ENCODE measurements at regions not wholly inside any gene's neighbourhood (a gene's known extent, or its start where the extent isn't known, plus 50 kb on each side); places are given as distances from the start of the nearest gene placed in this dataset.
"Not testable (repeated sequence)": the region's sequence is repeated elsewhere in the genome, so short reads cannot be mapped to it uniquely, and the experiment has no call there.

- DNase-seq (ENCODE audit: low spot score): no peak
These were observed 153.2 kb upstream of the THBS2 start for GRCh38 chr6:169406804-169407203.

DNA sequence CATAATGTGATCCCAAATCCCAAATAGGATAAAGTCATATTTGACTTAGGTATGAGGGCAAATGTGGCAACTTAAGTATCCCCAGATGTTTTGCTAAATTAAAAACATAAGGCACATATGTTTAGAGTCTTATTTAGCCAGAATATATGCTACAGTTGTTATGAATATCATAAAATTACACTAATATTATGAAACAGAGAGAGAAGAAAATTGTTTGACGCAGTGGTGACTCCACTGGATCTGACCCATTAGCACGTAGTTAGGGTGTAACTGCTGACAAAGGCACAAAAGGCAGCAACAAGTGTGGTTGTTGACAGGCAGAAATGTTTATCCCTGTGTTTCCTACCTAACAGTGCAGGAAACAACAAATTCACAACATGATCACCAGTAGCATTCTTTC, 152.4 kb upstream of the THBS2 start:
- no peak for DNase-seq (ENCODE audit: low spot score)

- no peak for DNase-seq (ENCODE audit: low spot score)
These were observed 151.2 kb upstream of the THBS2 start for GRCh38 chr6:169404828-169405227.

DNA sequence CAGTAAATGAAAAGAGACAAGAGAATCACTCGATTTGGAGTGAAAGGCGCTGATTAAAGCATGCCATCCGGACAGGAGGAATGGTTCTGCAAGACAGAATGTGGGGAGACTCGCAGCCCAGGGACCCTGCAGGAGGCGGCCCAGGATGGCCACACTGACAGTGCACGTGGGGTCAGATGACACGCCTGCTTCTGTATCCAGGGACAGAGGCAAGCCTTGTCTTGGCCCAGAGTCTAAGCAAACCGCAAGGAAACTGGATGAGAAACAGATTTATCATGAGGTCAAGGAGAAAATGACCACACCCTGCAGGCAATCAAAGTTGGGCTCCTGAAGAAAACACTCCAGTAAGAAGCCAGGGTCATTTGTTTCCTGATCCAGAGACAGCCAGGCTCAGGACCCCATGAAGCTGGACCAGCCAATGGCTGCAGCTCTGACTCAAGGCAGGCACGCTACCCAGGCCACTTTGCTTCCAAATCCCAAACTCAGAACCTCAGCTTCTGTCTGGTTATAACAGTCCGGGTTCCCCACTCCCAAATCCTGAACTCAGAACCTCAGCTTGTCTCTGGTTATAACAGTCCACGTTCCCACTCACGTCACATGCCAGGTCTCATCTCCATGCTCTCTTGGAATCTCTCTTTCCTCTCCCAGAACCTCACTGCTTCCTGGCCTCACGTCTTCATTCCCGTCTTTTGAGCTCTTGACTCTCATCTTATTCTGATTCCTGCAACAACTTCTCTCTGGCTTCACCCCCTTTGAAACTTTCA, 144.9 kb upstream of the THBS2 start:
- no peak for DNase-seq (ENCODE audit: low spot score)

GRCh38 chr6:169397684-169398083, 144.0 kb upstream of the THBS2 start:
- DNase-seq (ENCODE audit: low spot score): no peak

GRCh38 chr6:169396554-169397163, 143.0 kb upstream of the THBS2 start:
- no peak for DNase-seq (ENCODE audit: low spot score)

GRCh38 chr6:169396009-169396539, 142.4 kb upstream of the THBS2 start:
- DNase-seq (ENCODE audit: low spot score): not testable (repeated sequence)

GRCh38 chr6:169395080-169395805, 141.6 kb upstream of the THBS2 start:
- no peak for DNase-seq (ENCODE audit: low spot score)

- no peak for DNase-seq (ENCODE audit: low spot score)
These were observed 140.1 kb upstream of the THBS2 start for GRCh38 chr6:169393753-169394152.

DNA sequence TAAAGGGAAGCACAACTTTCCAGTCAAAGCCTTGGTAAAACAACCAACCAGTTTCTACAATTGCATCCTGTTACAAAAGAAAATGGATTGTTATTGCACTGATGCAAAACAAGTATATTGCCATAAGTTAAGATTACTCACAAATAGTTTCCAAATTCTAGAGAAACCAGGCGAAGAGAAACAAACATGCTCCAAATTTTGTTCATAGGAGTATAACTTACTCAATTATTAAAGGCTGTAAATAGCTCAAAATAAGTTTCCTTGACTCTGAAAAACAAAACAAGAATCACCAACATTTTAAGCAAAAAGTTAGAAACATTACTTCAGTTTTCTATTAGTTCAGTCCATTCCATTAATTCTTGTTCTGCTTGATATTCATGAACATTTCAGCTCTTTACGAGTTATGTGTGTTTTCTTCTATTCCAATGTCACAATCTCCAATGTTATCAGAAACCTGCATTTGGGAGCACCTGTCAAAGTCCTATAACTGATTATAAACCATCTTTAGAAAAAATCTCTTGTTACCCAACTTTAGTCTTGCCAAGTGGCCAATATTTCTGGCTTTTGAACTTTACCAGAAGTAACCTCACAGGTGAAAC, 137.9 kb upstream of the THBS2 start:
- DNase-seq (ENCODE audit: low spot score): no peak

GRCh38 chr6:169388395-169389166, 134.9 kb upstream of the THBS2 start:
- no peak for DNase-seq (ENCODE audit: low spot score)

- DNase-seq (ENCODE audit: low spot score): no peak
These were observed 134.2 kb upstream of the THBS2 start for GRCh38 chr6:169387809-169388383.

DNA sequence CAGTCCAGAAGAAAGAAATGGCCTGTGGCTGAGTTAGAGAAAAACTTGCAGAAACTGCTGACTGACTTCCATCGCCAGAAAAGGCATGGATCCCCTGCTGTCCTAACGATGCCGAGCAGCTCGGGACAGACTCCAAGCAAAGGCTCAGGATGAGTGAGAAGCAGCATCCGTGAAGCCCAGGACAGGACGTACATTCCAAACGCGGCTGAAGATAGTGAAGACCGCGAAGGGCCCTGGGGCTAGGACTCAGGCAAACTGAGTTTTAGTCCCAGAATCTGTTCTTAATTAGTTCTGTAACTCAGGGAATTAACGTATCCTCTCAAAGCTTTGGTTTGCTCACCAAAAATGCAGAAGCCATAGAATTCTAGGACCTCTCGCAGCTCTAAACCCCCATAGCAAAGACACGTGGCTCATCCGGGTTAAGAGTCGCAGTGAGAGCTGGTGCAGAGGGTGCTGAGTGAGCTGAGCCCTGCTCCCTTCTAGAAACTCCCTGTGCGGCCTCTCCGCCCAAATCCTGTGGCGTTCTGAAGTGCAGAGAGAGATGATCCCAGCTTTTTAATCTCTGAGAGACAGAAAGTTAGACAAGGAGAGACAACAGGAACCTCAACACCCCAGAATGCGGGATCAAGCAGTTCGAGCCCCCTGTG, 132.9 kb upstream of the THBS2 start:
- DNase-seq (ENCODE audit: low spot score): no peak

DNA sequence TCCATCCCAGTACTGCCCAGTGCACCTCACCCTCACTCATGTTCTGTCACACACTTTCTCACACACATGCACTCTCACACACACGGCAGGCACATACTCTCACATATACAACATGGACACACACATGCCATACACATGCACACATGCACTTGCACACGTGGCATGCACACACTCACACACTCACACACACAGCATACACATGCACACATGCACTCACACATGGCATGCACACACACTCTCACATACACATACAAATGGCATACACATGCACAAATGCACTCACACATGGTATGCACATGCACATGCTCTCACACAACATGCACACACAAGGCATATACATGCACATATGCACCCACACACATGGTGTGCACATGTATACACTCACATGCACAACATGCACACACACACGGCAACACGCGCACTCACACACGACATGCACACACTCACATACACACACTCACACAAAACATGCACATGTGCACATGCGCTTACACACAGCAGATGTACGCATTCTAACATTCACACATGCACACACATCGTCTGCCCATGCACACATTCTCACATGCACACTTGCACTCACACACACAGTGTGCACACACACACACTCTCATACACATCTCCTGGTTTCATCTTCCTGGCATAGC, 131.7 kb upstream of the THBS2 start:
- no peak for DNase-seq (ENCODE audit: low spot score)

- DNase-seq (ENCODE audit: low spot score): no peak
These were observed 130.6 kb upstream of the THBS2 start for GRCh38 chr6:169384291-169384690.

DNA sequence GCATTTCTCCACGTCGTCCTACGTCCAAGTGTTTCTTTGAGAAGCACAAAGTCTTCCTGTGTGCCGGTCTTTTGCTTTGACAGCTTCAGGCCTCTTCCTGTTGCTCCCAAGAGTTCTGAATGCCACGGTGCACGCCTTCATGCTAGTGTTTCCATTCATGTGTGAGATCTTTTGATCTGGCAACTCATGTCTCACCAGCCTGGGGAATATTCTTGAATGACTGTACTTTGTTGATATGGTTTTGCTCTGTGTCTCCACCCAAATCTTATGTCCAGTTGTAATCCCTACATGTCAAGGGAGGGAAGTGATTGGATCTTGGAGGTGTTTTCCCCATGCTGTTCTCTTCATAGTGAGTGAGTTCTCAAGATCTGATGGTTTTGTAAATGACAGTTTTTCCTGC, 129.6 kb upstream of the THBS2 start:
- DNase-seq (ENCODE audit: low spot score): no peak

GRCh38 chr6:169382735-169383134, 129.1 kb upstream of the THBS2 start:
- no peak for DNase-seq (ENCODE audit: low spot score)

DNA sequence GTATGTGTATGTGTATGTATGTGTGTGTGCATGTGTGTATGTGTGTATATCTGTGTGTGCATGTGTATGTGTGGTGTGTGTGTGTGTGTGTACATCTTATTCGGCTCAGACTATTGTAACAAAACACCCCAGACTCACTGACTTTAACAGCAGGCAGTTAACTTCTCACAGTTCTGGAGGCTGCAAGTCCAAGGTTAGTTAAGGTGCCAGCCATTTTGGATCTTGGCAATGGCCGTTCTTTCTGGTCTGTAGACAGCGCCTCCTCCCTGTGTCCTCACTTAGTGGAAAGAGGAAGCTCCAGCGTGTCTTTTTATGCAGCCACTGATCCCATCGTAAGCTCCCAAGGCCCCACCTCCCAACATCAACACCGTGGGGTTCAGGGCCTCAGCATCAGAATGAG, 128.3 kb upstream of the THBS2 start:
- no peak for DNase-seq (ENCODE audit: low spot score)

- no peak for DNase-seq (ENCODE audit: low spot score)
These were observed 126.8 kb upstream of the THBS2 start for GRCh38 chr6:169380493-169380892.

GRCh38 chr6:169379495-169380070, 125.9 kb upstream of the THBS2 start:
- DNase-seq (ENCODE audit: low spot score): no peak

All from left forelimb (tissue), 1 donor.